ENCODE measurements at regions not wholly inside any gene's neighbourhood (a gene's known extent, or its start where the extent isn't known, plus 50 kb on each side); places are given as distances from the start of the nearest gene placed in this dataset.
"Not testable (repeated sequence)": the region's sequence is repeated elsewhere in the genome, so short reads cannot be mapped to it uniquely, and the experiment has no call there.

DNA sequence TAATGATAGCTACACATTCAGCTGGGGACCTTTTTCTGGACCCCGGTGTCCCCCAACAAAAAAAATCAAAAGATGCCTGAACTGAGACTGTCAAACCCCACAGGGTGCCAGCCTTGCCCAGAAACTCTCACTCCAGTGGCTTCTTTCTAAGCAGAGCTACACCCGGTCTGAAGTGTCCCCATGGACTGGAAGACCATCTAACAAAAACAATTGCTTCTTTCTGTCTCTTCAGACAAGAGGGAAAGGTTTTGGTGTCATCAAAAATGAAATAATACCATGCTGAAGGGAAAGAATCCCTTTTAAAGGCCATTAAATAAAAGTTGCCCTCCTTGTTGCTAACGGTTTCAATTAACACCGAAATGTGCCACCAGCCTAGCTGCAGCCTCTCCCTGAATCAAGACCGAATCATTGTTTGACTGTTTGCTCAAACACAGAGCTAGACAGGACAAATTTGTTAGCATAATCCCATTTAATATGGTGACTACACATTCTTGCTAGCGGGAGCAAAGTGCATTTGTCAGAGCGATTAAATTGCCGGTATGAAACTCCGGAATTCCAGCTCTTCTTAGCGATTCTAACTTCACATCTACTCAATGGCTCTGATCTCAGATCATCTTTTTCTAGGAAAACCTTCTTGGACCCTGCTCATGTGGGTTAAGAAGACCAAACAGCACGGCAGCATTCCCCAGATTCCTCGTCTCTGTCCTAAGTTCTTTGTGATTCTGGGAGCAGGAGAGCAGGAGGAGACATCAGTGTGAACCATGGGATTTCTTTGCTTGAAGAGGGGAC, 397.5 kb upstream of the PRKCQ start:
- DNase-seq = no peak

DNA sequence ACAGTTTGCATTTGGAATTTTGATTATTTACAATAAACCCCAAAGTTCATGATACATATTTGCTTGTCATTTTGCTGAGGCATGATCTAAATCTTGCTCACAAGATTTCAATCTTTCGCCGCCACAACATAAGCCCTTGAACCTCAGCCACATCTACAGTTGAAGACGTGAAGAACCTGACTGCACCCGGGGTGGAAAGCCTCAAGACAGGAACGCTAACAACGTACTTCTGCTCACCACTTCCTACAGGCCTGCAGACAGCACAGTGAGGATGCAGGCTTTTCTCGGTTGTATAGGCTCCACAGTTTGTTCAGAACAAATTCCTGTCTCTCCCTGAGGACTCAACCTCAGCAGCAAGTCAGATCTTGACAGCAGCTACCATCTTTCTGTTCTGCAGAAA, 393.8 kb upstream of the PRKCQ start:
- peak; percentile 25 for DNase-seq

DNA sequence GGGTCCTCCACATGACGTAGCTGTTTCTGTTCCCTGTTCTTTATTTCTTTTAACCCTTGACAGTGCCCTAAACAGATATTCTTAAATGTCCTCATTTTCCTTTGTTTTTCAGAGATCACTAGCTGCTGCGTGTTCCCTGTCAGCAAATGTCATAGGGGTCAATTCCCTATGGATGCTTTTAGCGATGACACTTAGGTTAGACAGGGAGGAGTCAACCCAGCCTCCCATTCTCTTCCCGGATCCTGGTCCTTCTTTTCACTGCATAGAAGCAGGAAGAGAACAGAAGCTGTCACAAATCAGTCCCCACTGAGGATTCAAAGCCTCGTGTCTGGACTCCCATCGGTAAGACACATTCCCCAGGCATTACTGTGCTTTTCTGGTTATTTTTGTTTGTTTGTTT, 392.1 kb upstream of the PRKCQ start:
- no peak for DNase-seq

DNA sequence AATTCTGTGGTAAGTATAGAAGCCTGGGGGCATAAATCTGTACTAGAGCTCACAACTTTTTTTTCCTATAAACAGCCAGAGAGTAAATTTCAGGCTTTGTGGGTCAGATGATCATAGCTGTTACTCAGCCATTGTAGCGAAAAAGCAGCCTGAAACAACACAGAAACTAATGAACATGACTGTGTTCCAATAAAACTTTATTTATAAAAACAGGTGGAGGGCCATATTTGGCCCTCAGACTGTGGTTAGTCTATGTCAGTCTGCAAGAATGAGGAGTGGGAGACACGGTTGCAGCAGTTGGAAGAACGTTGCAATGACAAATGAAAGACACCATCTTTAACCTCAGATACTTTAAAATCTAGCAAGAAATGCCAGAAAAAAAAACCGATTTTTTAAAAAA, 389.6 kb upstream of the PRKCQ start:
- no peak for DNase-seq

DNA sequence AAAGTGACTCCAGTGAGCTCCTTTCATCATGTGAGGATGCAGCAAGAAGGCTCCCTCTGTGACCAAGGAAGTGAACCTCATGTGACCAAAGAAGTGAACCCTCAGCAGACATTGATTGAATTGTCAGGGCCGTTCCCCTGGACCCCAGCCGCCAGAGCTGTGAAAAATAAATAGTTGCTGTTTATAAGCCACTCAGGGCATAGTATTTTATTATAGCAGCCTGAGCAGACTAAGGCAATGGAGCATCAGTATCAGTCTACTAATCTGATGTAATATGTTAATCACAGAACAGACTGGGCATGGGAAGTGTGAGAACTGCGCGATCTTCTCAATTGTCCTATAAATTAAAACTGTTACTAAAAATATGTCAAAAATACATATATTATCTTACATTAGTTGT, 384.5 kb upstream of the PRKCQ start:
- no peak for DNase-seq

DNA sequence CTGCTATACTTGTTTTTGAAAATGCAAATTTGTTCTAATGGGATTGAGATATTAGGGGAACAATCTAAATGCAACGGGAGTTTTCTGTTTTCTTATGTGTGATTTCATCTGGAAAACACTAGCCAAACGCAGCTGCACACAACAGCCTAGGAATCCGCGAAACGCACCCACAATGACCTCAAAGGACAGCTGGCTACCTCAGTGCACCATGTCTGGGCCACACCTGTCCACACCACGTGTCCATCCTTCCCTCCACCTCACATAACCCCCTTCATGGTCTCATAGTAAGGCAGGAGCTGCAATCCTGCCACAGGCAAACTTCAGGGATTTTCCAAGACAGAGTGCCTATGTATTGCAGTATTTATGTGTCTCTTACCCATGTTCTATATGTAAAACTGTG, 382.5 kb upstream of the PRKCQ start:
- no peak for DNase-seq

DNA sequence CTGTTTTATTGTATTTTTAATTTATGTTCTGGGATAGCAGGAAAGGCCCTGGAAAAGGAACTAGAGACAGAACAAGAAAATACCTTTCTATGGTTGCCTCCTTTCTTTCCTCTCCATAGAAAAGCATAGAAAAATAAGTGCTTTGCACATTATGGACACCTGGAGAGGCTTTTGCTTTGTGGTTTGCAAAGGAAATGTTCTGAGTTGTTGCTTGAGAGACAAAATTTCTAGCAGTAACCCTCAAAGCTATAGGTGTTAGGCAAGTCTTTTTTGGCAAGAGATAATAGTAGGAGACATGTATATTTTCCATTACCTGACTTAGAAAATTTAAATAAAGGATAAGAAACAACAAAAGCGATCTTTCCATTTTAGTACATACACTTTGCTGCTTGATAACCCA, 378.6 kb upstream of the PRKCQ start:
- DNase-seq = peak; percentile 25

DNA sequence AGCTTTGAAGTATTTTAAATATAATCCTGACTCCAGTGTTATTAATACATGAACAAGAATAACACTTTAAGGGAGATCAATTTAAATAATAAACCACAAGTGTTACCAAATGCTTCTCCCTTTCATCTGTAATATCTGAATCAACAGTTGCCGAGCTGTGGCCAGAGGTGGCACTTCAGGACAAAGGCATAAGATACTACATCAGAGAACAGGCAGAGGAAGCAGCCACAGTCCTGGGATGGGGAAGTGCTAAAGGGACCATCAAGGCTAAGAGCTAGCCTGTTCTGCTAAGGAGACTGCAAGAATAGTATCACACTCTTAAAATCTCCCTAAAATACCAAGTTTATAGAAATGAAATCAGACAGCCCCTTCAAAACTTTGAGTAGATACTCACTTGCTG, 378.2 kb upstream of the PRKCQ start:
- DNase-seq = peak; percentile 13

DNA sequence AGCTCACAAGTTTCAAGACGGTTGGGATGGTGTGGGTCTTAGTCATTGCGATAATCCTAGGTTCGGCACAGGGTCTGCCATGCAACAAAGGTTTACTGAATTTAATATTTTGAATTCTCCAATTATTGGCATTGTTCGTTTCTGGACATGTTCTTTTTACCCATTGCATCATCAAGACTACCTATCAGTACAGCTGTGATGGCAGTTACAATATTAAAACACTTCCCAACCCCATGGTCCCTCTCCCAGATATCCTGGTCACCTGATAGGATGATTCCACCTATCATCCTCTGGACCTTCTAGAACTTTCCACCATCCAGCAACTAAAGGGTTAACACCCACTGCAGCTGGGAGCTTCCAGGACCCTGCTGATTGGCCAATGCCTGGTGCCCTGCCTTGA, 377.8 kb upstream of the PRKCQ start:
- DNase-seq = no peak

DNA sequence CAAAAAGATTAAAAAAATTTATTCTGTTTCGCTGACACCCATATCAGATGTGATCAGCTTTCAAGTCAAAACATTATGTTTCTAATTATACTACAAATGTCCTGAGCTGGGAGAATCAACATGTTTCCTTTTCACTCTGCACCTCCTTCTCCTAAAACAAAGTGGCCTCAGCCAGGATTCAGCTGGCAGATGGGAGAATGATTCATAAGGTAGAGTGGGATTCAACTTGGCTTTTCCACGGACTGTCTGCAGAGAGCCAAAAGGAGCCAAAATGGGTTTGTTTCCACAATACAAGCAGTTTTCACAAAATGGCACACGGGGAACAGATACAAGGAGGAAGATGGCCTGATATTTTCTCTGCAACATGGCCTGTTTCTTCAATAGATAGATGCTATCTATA, 376.5 kb upstream of the PRKCQ start:
- DNase-seq = no peak

DNA sequence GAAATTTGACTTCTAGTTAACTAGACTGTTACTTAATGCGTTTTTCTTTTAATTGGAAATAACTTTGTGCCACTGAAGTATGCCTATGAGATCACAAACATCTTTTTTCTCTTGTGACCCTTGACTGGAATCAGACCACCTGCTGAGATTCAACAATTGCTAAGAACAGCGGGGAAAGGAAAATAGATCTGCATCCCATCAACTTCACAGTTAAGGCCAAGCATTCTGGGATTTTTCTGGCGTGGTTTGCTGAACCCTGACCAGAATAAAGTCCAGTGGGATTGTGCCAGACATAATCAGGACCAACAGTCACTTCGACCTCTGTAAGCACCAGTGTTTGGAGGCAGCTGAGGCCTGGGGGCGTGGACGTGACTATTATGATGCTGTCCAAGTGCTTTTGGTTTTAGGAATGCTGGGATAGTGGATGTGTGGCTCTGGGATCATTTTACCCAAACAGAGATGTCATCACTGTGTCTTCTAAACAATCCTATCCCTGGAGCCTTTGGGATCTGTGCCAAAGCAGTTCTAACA, 373.3 kb upstream of the PRKCQ start:
- no peak for DNase-seq

DNA sequence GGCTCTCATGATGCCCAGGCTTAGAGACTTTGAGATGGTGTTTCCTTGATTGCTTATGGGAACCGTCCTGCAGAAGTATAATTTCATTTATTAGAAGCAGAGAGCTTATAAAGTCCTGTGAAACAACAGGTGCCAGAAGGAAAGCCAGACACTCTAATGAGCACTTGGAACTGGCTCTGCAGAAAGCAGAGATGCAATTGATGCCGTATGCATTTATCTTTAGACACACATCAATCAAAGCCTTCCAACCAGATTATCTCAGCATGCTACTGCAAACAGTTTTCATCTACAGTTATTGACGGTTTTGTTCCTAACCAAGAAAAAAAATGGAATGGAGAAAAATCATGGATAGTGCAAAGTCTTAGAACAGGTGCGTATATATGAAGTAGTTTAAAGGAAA, 371.7 kb upstream of the PRKCQ start:
- no peak for DNase-seq

DNA sequence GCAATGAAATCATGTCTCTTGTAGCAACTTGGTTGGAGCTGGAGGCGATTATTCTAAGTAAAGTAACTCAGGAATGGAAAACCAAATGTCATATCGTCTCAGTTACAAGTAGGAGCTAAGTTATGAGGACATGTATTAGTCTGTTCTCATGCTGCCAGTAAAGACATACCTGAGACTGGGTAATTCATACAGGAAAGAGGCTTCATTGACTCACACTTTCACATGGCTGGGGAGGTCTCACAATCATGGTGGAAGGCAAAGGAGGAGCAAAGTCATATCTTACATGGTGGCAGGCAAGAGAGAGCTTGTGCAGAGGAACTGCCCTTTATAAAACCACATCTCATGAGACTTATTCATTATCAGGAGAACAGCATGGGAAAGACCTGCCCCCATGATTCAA, 370.1 kb upstream of the PRKCQ start:
- no peak for DNase-seq

DNA sequence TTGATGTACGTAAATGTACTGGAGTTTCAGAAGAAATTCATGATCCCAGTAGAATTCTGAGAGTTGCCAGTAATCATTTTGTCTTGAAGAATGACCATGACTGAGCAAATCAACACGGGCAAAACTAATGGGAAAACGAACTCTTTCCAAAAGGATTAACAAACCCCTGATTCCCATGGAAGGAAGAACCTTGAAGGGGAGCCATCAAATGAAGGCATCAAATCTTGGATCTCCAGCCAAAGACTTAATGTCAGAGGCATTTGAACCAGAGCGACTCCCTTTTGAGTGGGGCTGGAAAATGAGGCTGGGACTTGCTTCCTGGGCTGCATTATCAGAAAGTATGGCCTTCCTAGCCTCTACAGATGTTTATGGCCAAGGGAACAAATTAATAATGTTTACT, 364.4 kb upstream of the PRKCQ start:
- DNase-seq = no peak

DNA sequence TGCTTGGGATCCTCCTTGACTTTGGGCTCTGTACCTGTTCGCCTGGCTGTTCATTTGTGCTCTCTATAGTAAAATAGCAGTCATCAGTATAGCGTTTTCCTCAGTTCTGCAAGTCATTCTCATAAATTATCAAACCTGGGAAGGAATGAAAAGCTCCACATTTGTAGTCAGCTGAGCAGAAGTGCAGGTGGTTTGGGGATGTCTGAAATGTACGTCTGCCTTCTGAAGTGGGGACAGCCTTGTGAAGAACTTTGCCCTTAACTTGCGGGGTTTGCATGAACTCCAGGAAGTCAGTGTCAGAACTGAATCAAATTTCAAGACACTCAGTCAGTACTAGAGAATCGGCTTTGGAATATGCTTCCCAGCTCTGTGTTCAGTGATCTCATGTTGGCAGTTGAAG, 358.3 kb upstream of the PRKCQ start:
- no peak for DNase-seq

DNA sequence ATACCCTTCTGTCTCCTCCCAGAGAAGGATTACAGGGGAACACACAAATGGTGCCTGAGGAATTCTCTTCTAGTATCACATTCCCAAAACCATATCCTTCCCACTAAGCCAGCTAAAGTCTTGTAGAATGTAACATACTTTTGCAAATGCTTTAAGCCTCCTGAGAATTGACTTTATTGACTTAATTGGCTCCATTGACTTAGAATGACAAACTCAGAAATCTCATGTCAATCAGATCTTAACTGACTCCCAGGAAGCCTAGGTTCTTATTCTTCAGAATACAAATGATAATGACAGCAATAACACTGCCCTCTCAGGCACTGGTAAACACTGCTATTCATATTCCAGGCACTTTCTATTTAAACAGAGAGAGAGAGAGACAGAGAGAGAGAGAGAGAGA, 356.9 kb upstream of the PRKCQ start:
- no peak for DNase-seq

DNA sequence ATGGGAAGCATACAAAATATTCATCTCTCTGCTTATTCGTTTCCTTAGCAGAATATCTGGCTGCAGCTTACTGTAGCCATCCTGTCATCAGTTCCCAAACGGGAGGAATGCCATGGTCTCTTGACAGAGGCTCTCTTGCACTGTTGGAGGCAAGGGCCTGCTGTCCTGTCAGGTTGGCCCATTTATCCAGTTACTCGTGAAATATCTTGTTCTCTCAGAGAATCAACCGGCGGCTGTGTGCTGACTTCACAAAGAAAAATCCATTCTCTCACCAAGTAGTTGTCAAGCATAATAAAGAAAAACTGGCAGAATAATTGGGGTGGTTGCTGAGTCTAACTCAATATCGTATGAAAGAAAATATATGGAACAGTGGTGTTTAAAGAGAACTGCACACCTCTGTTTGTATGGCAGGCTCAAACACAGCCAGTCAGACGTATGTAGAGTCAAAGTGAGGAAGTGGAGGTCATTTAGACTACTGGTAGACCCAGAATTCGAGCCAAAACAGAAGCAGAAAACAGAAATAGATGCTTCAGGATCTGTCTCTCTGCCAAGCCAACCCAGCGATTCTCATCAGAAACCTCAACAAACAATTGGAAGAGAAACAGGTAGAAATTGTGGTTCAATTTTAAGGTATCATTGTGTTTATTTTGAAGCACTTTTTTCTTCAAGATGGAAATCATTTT, 349.2 kb upstream of the PRKCQ start:
- peak; percentile 22 for DNase-seq

DNA sequence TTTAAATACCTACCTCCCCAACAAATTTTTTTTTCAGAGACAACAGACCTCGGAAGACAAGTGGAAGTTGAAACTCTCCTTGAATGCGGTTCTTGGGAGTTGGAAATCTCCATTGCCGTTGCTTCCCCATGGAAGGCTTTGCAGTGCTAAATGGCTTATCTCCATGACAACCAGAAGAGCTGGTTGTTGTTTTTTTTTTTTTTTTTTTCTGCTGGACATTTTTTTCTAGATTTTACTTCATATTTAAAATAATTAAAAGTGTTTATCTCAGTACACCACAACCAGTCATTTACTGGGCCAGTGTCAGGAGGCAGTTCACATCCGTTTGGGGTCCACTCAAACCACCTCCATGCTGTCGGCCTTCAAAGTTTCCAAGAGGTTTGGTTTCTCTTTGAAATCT, 348.5 kb upstream of the PRKCQ start:
- peak; percentile 45 for DNase-seq

DNA sequence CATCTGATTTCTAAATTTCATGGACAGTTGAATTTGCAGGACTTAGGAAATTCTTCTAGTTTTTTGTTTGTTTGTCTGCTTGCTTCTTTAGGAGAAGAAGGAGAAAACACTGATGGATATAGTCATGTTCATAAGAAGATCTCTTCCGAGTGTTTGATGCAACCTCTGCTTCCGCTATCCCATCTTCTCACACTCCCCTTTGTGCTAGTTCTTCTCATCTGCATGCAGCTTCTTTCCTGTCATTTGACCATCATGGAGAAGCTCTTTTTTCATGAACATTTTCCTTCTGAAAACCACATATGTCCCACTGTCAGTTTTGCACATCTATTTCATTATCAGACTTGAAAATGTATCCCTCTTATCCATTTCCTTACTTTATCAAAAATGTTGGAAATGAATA, 346.9 kb upstream of the PRKCQ start:
- no peak for DNase-seq

DNA sequence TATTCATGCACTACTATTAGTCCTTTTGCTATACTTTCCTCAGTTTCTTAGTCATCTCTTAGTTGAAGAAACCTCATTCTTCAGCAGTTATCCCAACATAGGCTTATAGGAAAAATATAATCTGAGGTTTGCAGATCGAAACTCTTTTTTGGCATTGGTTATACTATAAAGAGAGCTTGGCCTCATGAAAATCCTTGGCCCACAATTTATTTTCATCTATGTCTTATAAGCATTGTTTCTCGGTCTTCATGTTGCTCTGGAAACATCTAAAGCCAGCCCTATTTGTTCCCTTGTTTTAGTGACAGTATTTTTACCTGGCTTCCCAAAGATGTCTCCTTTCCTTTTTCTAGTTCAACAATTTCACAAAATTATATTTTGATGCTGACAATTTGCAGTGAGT, 345.1 kb upstream of the PRKCQ start:
- no peak for DNase-seq

DNA sequence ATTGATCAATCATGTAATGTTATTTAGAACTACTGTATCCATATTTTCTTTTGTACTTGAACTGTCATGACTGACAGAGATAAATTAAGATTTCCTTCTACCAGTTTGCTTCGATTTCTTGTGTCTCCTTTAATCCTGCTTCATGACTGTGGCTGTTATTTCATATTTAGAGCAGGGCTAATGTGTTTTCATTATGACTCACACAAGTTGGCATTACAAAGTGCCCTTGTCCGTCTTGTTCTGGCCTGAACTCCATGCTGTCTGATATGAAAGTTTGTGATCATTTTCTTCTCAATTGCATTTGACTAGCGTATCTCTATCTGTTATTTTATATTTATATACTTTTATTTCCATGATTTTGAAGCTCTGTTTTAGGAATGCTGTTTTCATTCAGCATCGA, 344.1 kb upstream of the PRKCQ start:
- DNase-seq = no peak

DNA sequence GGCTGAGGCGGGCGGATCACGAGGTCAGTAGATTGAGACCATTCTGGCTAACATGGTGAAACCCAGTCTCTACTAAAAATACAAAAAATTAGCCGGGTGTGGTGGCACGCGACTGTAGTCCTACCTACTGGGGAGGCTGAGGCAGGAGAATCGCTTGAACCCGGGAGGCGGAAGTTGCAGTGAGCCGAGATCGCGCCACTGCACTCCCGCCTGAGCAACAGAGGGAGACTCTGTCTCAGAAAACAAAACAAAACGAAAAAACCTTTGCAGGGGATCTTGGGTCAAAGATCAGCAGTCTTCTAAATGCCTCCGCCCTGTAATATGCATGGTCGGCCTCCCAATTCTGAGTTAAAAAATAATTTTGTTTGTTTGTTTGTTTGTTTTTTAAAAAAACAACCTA, 340.9 kb upstream of the PRKCQ start:
- not testable (repeated sequence) for DNase-seq

DNA sequence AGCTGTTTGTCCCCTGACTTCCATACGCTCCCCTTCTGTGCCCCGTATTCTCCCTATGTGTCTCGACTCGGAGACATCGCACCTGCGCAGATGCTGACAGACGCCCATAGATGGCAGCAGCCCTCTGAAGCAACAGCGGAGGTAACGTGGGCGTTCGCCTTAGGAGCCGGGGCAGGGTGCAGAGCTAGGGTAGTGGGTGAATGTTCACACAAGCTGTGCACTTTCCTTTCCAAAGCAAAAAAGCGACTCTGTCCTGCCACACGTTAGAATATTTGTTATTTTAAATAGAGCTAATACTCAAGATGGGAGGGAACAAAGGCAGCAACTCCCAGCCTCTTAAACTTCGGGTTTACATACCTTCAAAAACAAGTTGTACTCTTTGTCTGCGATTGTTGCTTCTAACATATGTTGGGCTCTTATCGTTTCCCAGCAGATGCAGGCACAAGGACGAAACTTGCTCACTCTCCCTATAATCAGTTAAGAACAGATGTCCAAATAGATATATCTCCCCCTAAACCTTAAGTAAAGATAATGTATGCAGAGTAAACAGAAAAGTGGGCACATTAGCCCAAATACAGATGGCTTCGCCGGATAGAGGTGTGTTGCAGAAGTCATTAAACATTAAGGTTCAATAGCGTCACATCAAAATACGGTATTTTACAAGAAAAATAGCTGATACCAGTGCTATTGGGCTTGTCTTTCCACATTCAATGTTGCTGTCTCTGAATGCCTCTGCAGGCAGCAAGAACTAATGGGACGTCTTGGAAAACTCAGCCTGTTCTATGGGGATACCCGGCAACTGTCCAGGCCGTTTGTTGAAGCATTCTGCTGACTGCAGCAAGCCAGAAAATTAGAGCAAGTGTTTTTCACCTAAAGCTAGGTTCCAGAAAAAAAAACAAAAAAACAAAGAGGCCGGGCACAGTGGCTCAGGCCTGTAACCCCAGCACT, 340.3 kb upstream of the PRKCQ start:
- peak; percentile 80 for DNase-seq
